HepG2 (cell line): ENCODE measurements at regions not wholly inside any gene's neighbourhood (a gene's known extent, or its start where the extent isn't known, plus 50 kb on each side); places are given as distances from the start of the nearest gene placed in this dataset.

Experiments
- ATAC-seq: fragments of 200-7000 bp; cut with Tn5 transposase; 3 replicates; pipeline ENCODE4 v1.9.1; 2020; ENCODE audit warnings: mild to moderate bottlenecking, moderate library complexity
- BruUV-seq: library from RNA; stranded (reverse); fragments of 400-500 nt; replicated peaks from 2 replicates; lab custom pipeline; 2021; lab: Mats Ljungman, UMichigan
- CTCF ChIA-PET: fragments of 300-600 bp; formaldehyde crosslinking; extraction: SDS; loops from one replicate; lab custom pipeline; 2021; ENCODE audit warnings: low total read pairs, inconsistent platforms, low intra/inter-chr PET ratio; lab: Yijun Ruan, JAX
- POLR2A ChIA-PET: fragments of 350-600 bp; sonication (Branson Sonifier 250); formaldehyde crosslinking; loops from one replicate; lab custom pipeline; 2020; ENCODE audit warnings: antibody characterized with exemption, inconsistent platforms; lab: Yijun Ruan, JAX
- DNase-seq: peaks from one replicate; pipeline ENCODE4 v3.0.0-alpha.2; 2015; ENCODE audit warnings: low spot score
- FAIRE-seq: peaks from 3 replicates; lab custom pipeline; 2011; peaks lifted over from hg19 to GRCh38; lab: Jason Lieb, UNC
- H2AFZ ChIP-seq: one replicate; pipeline ENCODE4 v1.6.1; 2011; ENCODE audit warnings: low read length, inconsistent platforms
- H3K27ac ChIP-seq: fragments of 300-600 bp; 3 replicates; pipeline ENCODE4 v1.8.0; 2011; ENCODE audit warnings: mixed run types, mild to moderate bottlenecking, mixed read lengths, low read length, inconsistent platforms; ENCODE audit not compliant: insufficient read depth; ENCODE audit errors: extremely low read length
- H3K27me3 ChIP-seq, 2 experiments: fragments of 200-600 bp in 1 of 2; 2 replicates in 1 of 2; 3 replicates in 1 of 2; pipeline versions ENCODE4 v1.6.0 to v1.8.0; 2011; ENCODE audit warnings: low read length in 2 of 2, mild to moderate bottlenecking in 2 of 2, moderate library complexity in 2 of 2, inconsistent platforms in 1 of 2; ENCODE audit not compliant: insufficient read depth in 2 of 2, control insufficient read depth in 1 of 2
- H3K36me3 ChIP-seq, 2 experiments: fragments of 200-600 bp in 1 of 2; replicated peaks in 1 of 2; 2 replicates in 1 of 2; 3 replicates in 1 of 2; pipeline versions ENCODE4 v1.5.1 to v1.8.0; 2011; ENCODE audit warnings: low read length in 2 of 2, inconsistent platforms in 1 of 2; ENCODE audit not compliant: insufficient read depth in 2 of 2, control insufficient read depth in 1 of 2
- H3K4me1 ChIP-seq: 2 replicates; pipeline ENCODE4 v1.5.1; 2012; ENCODE audit warnings: low read length, inconsistent platforms; ENCODE audit not compliant: insufficient read depth
- H3K4me2 ChIP-seq: 2 replicates; pipeline ENCODE4 v1.6.0; 2011; ENCODE audit warnings: low read depth, low read length, inconsistent platforms
- H3K4me3 ChIP-seq, 3 experiments: fragments of 200-600 bp in 1 of 3; sonication (generic), shearing (Covaris generic) in 1 of 3; replicated peaks in 1 of 3; 2 replicates each; pipeline ENCODE4 v1.5.1; 2011 to 2016; ENCODE audit warnings: low read length in 3 of 3, inconsistent platforms in 2 of 3, low read depth in 2 of 3, mild to moderate bottlenecking in 2 of 3, control low read depth in 1 of 3, mixed read lengths in 1 of 3; ENCODE audit not compliant: insufficient read depth in 1 of 3
- H3K79me2 ChIP-seq: one replicate; pipeline ENCODE4 v1.6.1; 2011; ENCODE audit warnings: low read length, inconsistent platforms; ENCODE audit not compliant: insufficient read depth
- H3K9ac ChIP-seq: 2 replicates; pipeline ENCODE4 v1.6.0; 2011; ENCODE audit warnings: mild to moderate bottlenecking, low read depth, low read length, inconsistent platforms; ENCODE audit not compliant: insufficient read depth
- H3K9me3 ChIP-seq: 2 replicates; pipeline ENCODE4 v1.5.1; 2012; ENCODE audit warnings: mild to moderate bottlenecking, low read length
- H4K20me1 ChIP-seq: 2 replicates; pipeline ENCODE4 v1.6.0; 2011; ENCODE audit warnings: inconsistent platforms, mild to moderate bottlenecking, low read length, moderate library complexity; ENCODE audit not compliant: insufficient read depth
- ARNTL ChIP-seq: sonication (generic); formaldehyde crosslinking; IDR thresholded peaks from 2 replicates; pipeline ENCODE4 v1.4.0; 2020; ENCODE audit warnings: mild to moderate bottlenecking, missing genetic modification reagents
- ASH2L ChIP-seq: fragments of 300-600, 200-600 bp; sonication (generic); IDR thresholded peaks from 2 replicates; pipeline ENCODE4 v1.7.0; 2017; ENCODE audit warnings: low read depth, mild to moderate bottlenecking, moderate library complexity, mixed read lengths, low read length; ENCODE audit not compliant: insufficient read length
- LCORL ChIP-seq, 2 experiments: fragments of 450-650 bp in 1 of 2; sonication (generic) in 1 of 2; formaldehyde crosslinking in 1 of 2; IDR thresholded peaks; 2 replicates each; pipeline versions ENCODE4 v1.5.0 to v1.6.1; 2017 to 2020; ENCODE audit warnings: antibody characterized with exemption in 1 of 2, missing genetic modification reagents in 1 of 2
- MAFF ChIP-seq: IDR thresholded peaks from 2 replicates; pipeline ENCODE4 v1.6.1; 2011; ENCODE audit warnings: low read depth, low read length, improper control_type of control experiment
- MAFK ChIP-seq, 2 experiments: IDR thresholded peaks in 1 of 2; conservative IDR thresholded peaks in 1 of 2; 2 replicates each; pipeline ENCODE4 v1.6.1; 2011; ENCODE audit warnings: improper control_type of control experiment in 2 of 2, low read length in 2 of 2
- PAWR ChIP-seq: sonication (generic); formaldehyde crosslinking; IDR thresholded peaks from 2 replicates; pipeline ENCODE4 v1.4.0; 2020; ENCODE audit warnings: missing genetic modification reagents, mild to moderate bottlenecking, borderline replicate concordance
- SRY ChIP-seq: sonication (generic); formaldehyde crosslinking; IDR thresholded peaks from 2 replicates; pipeline ENCODE4 v1.8.0; 2022; ENCODE audit warnings: mild to moderate bottlenecking, missing genetic modification reagents
- WGBS: methylation state at CpG from one replicate; pipeline ENCODE4 v1.1.6; 2017; ENCODE audit warnings: low lambda C conversion rate; 5-methylcytosine and 5-hydroxymethylcytosine counted together
- in situ Hi-C: cut with HindIII; loops from 2 replicates; pipeline ENCODE4 v1.10.0; 2017; ENCODE audit warnings: low pct_unique_long_range_greater_than_20kb; ENCODE audit not compliant: extremely low pct_ligation_motif_present
- intact Hi-C: fragments of 100-400 bp; cut with micrococcal nuclease; formaldehyde crosslinking; loops from one replicate; pipeline ENCODE4 v1.10.0; 2022; ENCODE audit not compliant: unreplicated experiment
- TF ChIP-seq, protein P1 (sequence below): sonication (generic); formaldehyde crosslinking; IDR thresholded peaks from 2 replicates; pipeline ENCODE4 v1.4.0; 2020; ENCODE audit warnings: missing genetic modification reagents, borderline replicate concordance
- TF ChIP-seq, protein P2 (sequence below), 2 experiments: fragments of 450-650 bp in 1 of 2; sonication (generic) in 1 of 2; formaldehyde crosslinking; IDR thresholded peaks; 2 replicates each; pipeline versions ENCODE4 v1.5.0 to v1.8.0; 2020 to 2022; ENCODE audit warnings: mild to moderate bottlenecking in 1 of 2, missing genetic modification reagents in 1 of 2

DNA sequence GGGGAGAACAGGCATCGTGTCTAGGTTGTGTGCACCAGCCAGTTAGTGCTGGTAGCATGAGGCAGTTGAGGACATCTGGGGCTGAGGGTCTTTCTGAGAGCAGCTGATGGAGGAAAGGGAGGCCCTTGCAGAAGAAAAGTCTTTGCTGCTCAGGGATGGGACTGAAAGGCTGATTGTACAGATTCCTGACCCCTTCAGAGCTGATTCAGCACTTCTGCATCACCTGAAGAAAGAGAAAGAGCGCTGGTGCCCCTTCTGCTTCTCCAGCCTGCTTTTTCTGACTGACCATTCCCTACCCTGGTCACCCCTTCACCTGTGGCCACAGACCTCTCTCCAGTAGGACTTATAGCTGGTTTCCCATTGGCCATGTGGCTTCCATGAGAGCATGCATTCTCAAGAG lies 476.2 kb downstream of the TSHZ3 start:
- Histone ChIP-seq H3K9ac (no peak overlapping the region), H3K27ac (no peak overlapping the region), H3K79me2 (no peaks in the 10 kb centered on the region), H3K27me3 (no peaks in the 10 kb centered on the region), H3K9me3 (peaks cover 100% of the 10 kb centered on the region), H3K4me3 (no peak overlapping the region), H4K20me1 (no peaks in the 10 kb centered on the region), H3K36me3 (no peaks in the 10 kb centered on the region), H3K4me1 (no peaks in the 10 kb centered on the region), H2AFZ (no peak overlapping the region), H3K4me2 (no peak overlapping the region)
- ChIA-PET CTCF (no interaction called here), POLR2A (no interaction called here)
- intact Hi-C loops = no loop called here
- in situ Hi-C loops = no loop called here
- DNase-seq = no peak
- 7% methylated on average over 1 of the region's 2 CpGs for WGBS
- no peak for FAIRE-seq
- TF ChIP-seq LCORL (IDR thresholded peaks at IDR 0.05) = no peak
- no peak for TF ChIP-seq LCORL (CRISPR knock-in tag; IDR thresholded peaks at IDR 0.05)
- TF ChIP-seq MAFF = peak; percentile 58
- TF ChIP-seq, protein P1, sequence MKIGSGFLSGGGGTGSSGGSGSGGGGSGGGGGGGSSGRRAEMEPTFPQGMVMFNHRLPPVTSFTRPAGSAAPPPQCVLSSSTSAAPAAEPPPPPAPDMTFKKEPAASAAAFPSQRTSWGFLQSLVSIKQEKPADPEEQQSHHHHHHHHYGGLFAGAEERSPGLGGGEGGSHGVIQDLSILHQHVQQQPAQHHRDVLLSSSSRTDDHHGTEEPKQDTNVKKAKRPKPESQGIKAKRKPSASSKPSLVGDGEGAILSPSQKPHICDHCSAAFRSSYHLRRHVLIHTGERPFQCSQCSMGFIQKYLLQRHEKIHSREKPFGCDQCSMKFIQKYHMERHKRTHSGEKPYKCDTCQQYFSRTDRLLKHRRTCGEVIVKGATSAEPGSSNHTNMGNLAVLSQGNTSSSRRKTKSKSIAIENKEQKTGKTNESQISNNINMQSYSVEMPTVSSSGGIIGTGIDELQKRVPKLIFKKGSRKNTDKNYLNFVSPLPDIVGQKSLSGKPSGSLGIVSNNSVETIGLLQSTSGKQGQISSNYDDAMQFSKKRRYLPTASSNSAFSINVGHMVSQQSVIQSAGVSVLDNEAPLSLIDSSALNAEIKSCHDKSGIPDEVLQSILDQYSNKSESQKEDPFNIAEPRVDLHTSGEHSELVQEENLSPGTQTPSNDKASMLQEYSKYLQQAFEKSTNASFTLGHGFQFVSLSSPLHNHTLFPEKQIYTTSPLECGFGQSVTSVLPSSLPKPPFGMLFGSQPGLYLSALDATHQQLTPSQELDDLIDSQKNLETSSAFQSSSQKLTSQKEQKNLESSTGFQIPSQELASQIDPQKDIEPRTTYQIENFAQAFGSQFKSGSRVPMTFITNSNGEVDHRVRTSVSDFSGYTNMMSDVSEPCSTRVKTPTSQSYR (CRISPR knock-in tag) = no peak
- no peak for TF ChIP-seq PAWR (CRISPR knock-in tag)
- TF ChIP-seq MAFK (conservative IDR thresholded peaks at IDR 0.05 in 1 of 2, IDR thresholded peaks at IDR 0.05 in 1 of 2; ENCODE audit: low read length in 2 of 2) = peak; percentile 42 to 79
- no peak for TF ChIP-seq ASH2L
- no peak for TF ChIP-seq SRY (CRISPR knock-in tag)
- no peak for TF ChIP-seq ARNTL (CRISPR knock-in tag)
- TF ChIP-seq, protein P2, sequence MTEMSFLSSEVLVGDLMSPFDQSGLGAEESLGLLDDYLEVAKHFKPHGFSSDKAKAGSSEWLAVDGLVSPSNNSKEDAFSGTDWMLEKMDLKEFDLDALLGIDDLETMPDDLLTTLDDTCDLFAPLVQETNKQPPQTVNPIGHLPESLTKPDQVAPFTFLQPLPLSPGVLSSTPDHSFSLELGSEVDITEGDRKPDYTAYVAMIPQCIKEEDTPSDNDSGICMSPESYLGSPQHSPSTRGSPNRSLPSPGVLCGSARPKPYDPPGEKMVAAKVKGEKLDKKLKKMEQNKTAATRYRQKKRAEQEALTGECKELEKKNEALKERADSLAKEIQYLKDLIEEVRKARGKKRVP (CRISPR knock-in tag; IDR thresholded peaks at IDR 0.05) = no peak
- BruUV-seq = no TSS peak
- ATAC-seq = no peak
